Natural killer cell treated with Interleukin-12 subunit alpha and Interleukin-12 subunit beta and Interleukin-15 and Interleukin-18, amount 100 ng/mL, for 72 hours (primary cell): ENCODE measurements at regions not wholly inside any gene's neighbourhood (a gene's known extent, or its start where the extent isn't known, plus 50 kb on each side); places are given as distances from the start of the nearest gene placed in this dataset.

ENCODE experiments used
- ATAC-seq, 2 donors: fragments of 150-1000 bp; cut with Tn5 transposase in 1 of 2; sonication (Bioruptor Pico), chemical (Tn5 transposase) in 1 of 2; 2 replicates each; pipeline ENCODE4 v1.10.0; 2021
- DNase-seq: peaks from one replicate; pipeline ENCODE4 v3.0.0; 2022; ENCODE audit warnings: low spot score
- H3K27ac Mint-ChIP-seq, 2 donors: 1 replicate in 1 of 2; 2 replicates in 1 of 2; pipeline ENCODE4 v1.8.0; 2022; ENCODE audit warnings: mixed read lengths in 2 of 2, mild to moderate bottlenecking in 1 of 2, moderate library complexity in 1 of 2
- H3K27me3 Mint-ChIP-seq, 2 donors: 1 replicate in 1 of 2; 2 replicates in 1 of 2; pipeline ENCODE4 v1.8.0; 2022; ENCODE audit warnings: mixed read lengths in 2 of 2
- H3K36me3 Mint-ChIP-seq: one replicate; pipeline ENCODE4 v1.8.0; 2022; ENCODE audit warnings: mixed read lengths
- H3K4me1 Mint-ChIP-seq, 2 donors: 1 replicate in 1 of 2; 2 replicates in 1 of 2; pipeline ENCODE4 v1.8.0; 2022; ENCODE audit warnings: low read depth in 2 of 2, mixed read lengths in 2 of 2, mild to moderate bottlenecking in 1 of 2
- H3K4me3 Mint-ChIP-seq: one replicate; pipeline ENCODE4 v1.8.0; 2022; ENCODE audit warnings: mixed read lengths
- H3K9me3 Mint-ChIP-seq: 2 replicates; pipeline ENCODE4 v1.8.0; 2022; ENCODE audit warnings: mixed read lengths

- H3K27me3 Mint-ChIP-seq = peaks cover 21 to 23% of the 10 kb centered on the region in 2 donors
- no peak overlapping the region for H3K27ac Mint-ChIP-seq
- H3K4me3 Mint-ChIP-seq = no peak overlapping the region
- H3K9me3 Mint-ChIP-seq = peaks cover 10% of the 10 kb centered on the region
- H3K4me1 Mint-ChIP-seq = no peaks in the 10 kb centered on the region
- ATAC-seq = no peak
- no peak for DNase-seq
- H3K36me3 Mint-ChIP-seq = peaks cover 9% of the 10 kb centered on the region
Observed at GRCh38 chr5:71891406-71891805, 172.3 kb downstream of the CARTPT start.

- H3K4me1 Mint-ChIP-seq = no peaks in the 10 kb centered on the region
- no peak overlapping the region for H3K27ac Mint-ChIP-seq
- peaks cover 9% of the 10 kb centered on the region for H3K36me3 Mint-ChIP-seq
- H3K4me3 Mint-ChIP-seq = no peak overlapping the region
- DNase-seq (no peak), ATAC-seq (no peak)
- H3K9me3 Mint-ChIP-seq = peaks cover 10% of the 10 kb centered on the region
- H3K27me3 Mint-ChIP-seq = peaks cover 21 to 23% of the 10 kb centered on the region in 2 donors
Observed at GRCh38 chr5:71891856-71892255, 172.8 kb downstream of the CARTPT start.

GRCh38 chr5:71892641-71893365 is 173.7 kb downstream of the CARTPT start:
- no peak overlapping the region for H3K27ac Mint-ChIP-seq
- no peak for DNase-seq
- peak in 1 of 2 donors; percentile 43 for ATAC-seq
- no peaks in the 10 kb centered on the region for H3K4me1 Mint-ChIP-seq
- H3K36me3 Mint-ChIP-seq = peaks cover 9% of the 10 kb centered on the region
- H3K9me3 Mint-ChIP-seq = peaks cover 10% of the 10 kb centered on the region
- no peak overlapping the region for H3K4me3 Mint-ChIP-seq
- H3K27me3 Mint-ChIP-seq = peaks cover 21 to 23% of the 10 kb centered on the region in 2 donors

DNA sequence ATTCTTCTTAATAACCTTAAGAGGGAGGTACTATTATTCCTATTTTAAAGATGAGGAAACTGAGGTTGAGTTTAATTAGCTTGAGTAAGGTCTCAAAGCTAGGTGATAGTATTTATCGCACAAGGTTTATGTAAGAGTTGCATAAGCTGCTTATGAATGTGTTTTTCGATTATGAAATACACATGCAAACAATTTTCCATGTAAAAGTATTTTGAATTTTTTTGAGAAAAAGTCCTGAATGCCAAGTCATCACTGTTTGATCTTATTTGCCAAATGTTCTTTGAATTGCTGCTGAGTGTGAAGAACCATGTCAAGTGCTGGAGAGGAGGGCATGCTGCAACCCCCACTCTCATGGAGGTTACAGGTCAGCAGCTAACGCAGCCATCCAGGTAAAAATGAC is 174.4 kb downstream of the CARTPT start:
- Mint-ChIP-seq H3K36me3 (peaks cover 9% of the 10 kb centered on the region), H3K27ac (no peak overlapping the region), H3K4me1 (no peaks in the 10 kb centered on the region), H3K9me3 (peaks cover 4% of the 10 kb centered on the region), H3K4me3 (no peak overlapping the region), H3K27me3 (peaks cover 20 to 21% of the 10 kb centered on the region in 2 donors)
- ATAC-seq = no peak
- no peak for DNase-seq

DNA sequence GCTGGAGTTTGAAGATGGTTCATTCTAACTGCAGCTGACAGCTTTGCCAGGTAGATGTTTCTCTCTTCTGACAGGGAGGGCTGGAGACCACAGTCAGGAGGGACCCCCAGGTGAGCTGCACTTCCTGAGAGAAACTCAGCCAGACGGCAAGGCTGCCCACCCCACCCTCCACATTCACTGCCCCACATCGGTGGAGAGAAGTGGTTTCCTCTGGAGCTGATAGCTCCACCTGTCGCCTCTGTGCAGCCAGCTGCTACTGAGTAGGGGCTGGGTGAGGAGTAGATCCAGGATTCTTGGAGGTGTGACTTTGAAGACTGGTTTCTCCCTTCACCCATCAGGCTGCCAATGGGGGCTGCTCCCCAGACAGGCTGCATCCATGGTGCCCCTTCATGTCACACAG is 175.0 kb downstream of the CARTPT start:
- DNase-seq (no peak), ATAC-seq (no peak)
- no peaks in the 10 kb centered on the region for H3K4me1 Mint-ChIP-seq
- H3K36me3 Mint-ChIP-seq = peaks cover 9% of the 10 kb centered on the region
- peaks cover 4% of the 10 kb centered on the region for H3K9me3 Mint-ChIP-seq
- no peak overlapping the region for H3K27ac Mint-ChIP-seq
- H3K4me3 Mint-ChIP-seq = no peak overlapping the region
- peaks cover 20 to 21% of the 10 kb centered on the region in 2 donors for H3K27me3 Mint-ChIP-seq

- Mint-ChIP-seq H3K27me3 (peaks cover 7 to 9% of the 10 kb centered on the region in 2 donors), H3K27ac (no peak overlapping the region), H3K36me3 (no peaks in the 10 kb centered on the region), H3K4me3 (no peak overlapping the region), H3K9me3 (no peaks in the 10 kb centered on the region), H3K4me1 (no peaks in the 10 kb centered on the region)
- no peak for ATAC-seq
- no peak for DNase-seq
Observed at GRCh38 chr5:71895546-71895945, 176.5 kb downstream of the CARTPT start.

GRCh38 chr5:71899865-71900342 is 180.8 kb downstream of the CARTPT start:
- DNase-seq (no peak), ATAC-seq (no peak)
- H3K36me3 Mint-ChIP-seq = no peaks in the 10 kb centered on the region
- H3K27me3 Mint-ChIP-seq = peaks cover 4 to 5% of the 10 kb centered on the region in 2 donors
- H3K4me1 Mint-ChIP-seq = no peaks in the 10 kb centered on the region
- H3K9me3 Mint-ChIP-seq = no peaks in the 10 kb centered on the region
- H3K27ac Mint-ChIP-seq = no peak overlapping the region
- H3K4me3 Mint-ChIP-seq = no peak overlapping the region

GRCh38 chr5:71903808-71904207 is 184.7 kb downstream of the CARTPT start:
- Mint-ChIP-seq H3K4me3 (no peak overlapping the region), H3K27ac (no peak overlapping the region), H3K4me1 (no peaks in the 10 kb centered on the region), H3K9me3 (peaks cover 5% of the 10 kb centered on the region), H3K36me3 (no peaks in the 10 kb centered on the region), H3K27me3 (peaks cover 10 to 15% of the 10 kb centered on the region in 2 donors)
- ATAC-seq = no peak
- no peak for DNase-seq

GRCh38 chr5:71904852-71905251 is 185.8 kb downstream of the CARTPT start:
- H3K27me3 Mint-ChIP-seq = peaks cover 12 to 15% of the 10 kb centered on the region in 2 donors
- H3K4me3 Mint-ChIP-seq = no peak overlapping the region
- no peaks in the 10 kb centered on the region for H3K36me3 Mint-ChIP-seq
- no peak overlapping the region for H3K27ac Mint-ChIP-seq
- peaks cover 5% of the 10 kb centered on the region for H3K9me3 Mint-ChIP-seq
- DNase-seq = no peak
- H3K4me1 Mint-ChIP-seq = no peaks in the 10 kb centered on the region
- no peak for ATAC-seq

DNA sequence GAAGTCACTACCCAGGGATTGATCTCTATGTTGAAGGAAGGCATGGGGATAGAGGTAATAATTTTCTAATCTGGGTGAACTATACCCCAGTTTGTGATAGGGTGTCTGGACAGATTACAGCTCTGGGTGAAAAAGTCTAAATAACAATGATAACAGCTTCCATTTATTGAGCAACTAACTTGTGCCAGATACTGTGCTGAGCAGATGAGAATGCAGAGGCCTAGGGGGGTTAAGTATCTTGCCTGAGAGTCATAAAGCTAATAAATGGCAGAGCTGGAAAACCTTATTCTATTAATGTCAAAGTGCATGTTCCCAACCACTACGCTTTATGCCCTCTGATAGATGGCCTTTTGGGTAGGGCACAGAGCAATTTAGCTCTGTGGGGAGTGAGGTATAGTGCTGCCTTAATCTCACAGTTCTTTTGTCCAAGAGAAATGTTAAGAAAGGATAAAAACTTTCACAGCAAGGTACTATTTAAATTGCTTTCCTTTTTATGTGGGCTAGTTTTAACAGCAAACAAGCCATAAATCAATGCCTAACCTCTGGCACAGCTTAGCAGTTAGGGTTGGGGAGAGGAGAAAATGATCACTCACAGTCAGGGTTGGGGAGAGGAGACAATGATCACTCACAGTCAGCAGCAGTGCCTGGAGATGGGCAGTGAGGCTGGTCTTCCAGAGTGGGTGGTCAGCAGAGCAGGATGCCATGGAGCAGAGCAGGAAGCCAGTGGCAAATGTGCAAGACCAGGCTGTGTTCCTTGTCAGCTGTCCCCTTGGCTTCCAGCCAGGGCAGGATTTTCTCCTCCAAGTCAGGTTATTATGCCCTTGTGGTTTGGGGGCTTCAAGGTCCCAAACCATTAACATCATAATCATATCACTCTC is 187.0 kb downstream of the CARTPT start:
- Mint-ChIP-seq H3K27ac (no peak overlapping the region), H3K9me3 (peaks cover 5% of the 10 kb centered on the region), H3K27me3 (peaks cover 12 to 15% of the 10 kb centered on the region in 2 donors), H3K4me3 (no peak overlapping the region), H3K4me1 (no peaks in the 10 kb centered on the region), H3K36me3 (no peaks in the 10 kb centered on the region)
- no peak for DNase-seq
- ATAC-seq = no peak

DNA sequence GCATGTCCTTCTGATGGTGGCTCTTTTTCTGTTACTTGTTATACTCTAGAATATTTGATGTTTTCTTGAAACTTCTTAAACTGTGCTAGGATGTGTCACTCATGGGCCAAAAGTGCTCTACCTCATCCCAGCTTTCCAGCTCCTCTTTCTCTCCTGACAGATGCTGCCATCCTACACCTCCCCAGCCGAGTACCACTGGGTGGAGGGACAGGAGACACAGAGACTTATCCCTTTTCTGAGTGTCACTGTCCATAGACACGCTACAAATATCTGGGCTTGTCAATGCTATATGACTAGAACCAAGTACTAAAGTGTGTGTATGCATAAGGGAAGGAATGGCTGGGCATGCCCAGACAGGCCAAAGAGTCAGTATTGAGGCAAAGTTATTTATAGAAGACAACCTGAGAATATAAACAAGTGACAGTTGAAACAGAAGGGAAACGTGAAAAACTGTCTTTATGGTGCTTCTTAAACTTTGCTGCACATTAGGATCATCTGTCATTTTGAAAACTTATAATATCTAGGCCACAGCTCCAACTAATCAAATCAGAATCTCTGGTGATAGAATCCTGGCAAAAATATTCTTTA is 188.0 kb downstream of the CARTPT start:
- H3K27ac Mint-ChIP-seq = no peak overlapping the region
- H3K9me3 Mint-ChIP-seq = peaks cover 5% of the 10 kb centered on the region
- ATAC-seq (no peak), DNase-seq (no peak)
- no peaks in the 10 kb centered on the region for H3K36me3 Mint-ChIP-seq
- H3K4me3 Mint-ChIP-seq = no peak overlapping the region
- peaks cover 12% of the 10 kb centered on the region in 2 donors for H3K27me3 Mint-ChIP-seq
- no peaks in the 10 kb centered on the region for H3K4me1 Mint-ChIP-seq

DNA sequence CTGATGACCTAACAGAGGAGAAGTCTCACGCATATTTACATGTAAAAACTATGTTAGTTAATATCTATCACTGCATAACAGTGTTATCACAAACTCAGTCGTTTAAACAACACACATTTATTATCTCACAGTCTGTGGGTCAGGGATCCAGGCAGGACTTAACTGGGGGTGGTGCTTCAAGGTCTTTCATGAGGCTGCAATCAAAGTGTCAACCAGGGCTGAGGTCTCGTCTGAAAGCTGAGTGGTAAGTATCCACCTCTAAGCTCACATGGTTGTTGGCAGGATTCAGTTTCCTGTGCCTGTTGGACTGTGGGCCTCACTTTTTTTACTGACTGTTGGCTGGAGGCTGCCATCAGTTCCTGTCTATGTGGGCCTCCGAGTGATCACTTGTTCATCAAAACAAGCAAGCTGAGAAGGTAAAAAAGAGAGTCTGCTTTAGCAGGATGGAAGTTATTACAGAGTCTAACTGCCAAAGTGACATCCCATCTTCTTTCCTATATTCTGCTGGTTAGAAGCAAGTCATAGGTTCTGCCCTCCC is 188.6 kb downstream of the CARTPT start:
- no peaks in the 10 kb centered on the region for H3K36me3 Mint-ChIP-seq
- peaks cover 9 to 12% of the 10 kb centered on the region in 2 donors for H3K27me3 Mint-ChIP-seq
- no peak overlapping the region for H3K27ac Mint-ChIP-seq
- H3K9me3 Mint-ChIP-seq = peaks cover 5% of the 10 kb centered on the region
- no peak overlapping the region for H3K4me3 Mint-ChIP-seq
- no peak for ATAC-seq
- no peak for DNase-seq
- H3K4me1 Mint-ChIP-seq = no peaks in the 10 kb centered on the region

GRCh38 chr5:71910741-71911140 is 191.7 kb downstream of the CARTPT start:
- H3K27ac Mint-ChIP-seq = no peak overlapping the region
- DNase-seq (no peak), ATAC-seq (no peak)
- no peak overlapping the region for H3K4me3 Mint-ChIP-seq
- H3K9me3 Mint-ChIP-seq = peaks cover 1% of the 10 kb centered on the region
- H3K4me1 Mint-ChIP-seq = no peaks in the 10 kb centered on the region
- H3K27me3 Mint-ChIP-seq = peaks cover 9% of the 10 kb centered on the region in 2 donors
- H3K36me3 Mint-ChIP-seq = no peaks in the 10 kb centered on the region
